ENCODE measurements at regions not wholly inside any gene's neighbourhood (a gene's known extent, or its start where the extent isn't known, plus 50 kb on each side); places are given as distances from the start of the nearest gene placed in this dataset.
"Not testable (repeated sequence)": the region's sequence is repeated elsewhere in the genome, so short reads cannot be mapped to it uniquely, and the experiment has no call there.

DNA sequence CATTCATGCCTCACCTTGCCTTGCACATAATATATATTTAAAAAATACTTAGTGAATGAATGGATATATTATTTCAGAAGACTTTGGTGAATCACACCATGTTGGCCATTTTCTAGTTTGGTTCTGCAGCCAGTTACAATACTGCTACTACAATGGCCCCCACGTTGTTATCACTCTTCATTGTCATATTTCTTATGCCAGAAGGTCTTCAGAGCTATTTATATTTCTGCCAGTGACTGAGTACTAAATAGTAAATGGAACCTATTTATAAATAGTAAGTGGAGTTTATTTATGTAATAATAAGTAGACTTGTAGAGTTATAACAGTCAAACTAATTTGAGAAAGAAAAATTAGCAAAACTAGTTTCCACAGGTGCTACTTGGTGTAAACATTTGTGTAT is 516.6 kb upstream of the SYT4 start:
- DNase-seq (ENCODE audit: low read depth in 2 of 3, low spot score in 1 of 3): no peak

DNA sequence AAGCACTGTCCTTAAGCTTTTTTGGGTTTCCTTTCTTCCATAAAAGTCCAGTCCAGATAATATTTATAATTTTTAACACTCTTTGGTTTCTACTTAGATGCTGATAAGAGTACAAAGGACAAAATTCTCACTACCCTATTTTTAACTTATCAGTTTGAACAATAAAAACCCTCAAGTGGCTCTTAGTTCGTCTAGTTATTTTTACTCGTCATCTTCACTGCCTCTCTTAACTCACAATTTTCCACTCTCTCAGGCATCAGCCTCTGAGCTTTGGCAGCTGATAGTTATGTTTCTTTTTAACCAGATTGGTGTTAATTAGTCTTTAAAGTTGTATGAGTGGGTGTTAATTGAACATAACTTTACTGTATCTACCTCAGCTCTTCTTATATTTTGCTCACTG is 517.1 kb upstream of the SYT4 start:
- DNase-seq (ENCODE audit: low read depth in 2 of 3, low spot score in 1 of 3): no peak

DNA sequence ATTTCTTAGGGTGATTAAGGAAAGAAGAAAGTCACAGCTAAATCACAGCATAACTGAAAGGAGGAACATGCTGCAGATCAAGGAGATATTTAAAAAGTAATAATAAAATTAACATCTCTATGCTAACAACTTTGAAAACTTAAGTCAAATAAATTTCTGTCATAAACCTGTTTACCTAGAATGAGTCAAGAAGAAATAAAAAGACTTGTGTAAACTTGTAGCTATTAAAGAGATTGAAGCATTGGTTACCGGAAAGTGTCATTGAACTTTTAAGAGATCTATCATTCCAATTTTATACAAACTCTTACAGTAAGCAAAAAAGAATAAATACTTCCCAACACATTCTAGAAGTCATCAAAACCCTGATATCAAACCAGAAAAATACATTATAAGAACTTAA is 520.1 kb upstream of the SYT4 start:
- no peak for DNase-seq (ENCODE audit: low read depth in 2 of 3, low spot score in 1 of 3)

DNA sequence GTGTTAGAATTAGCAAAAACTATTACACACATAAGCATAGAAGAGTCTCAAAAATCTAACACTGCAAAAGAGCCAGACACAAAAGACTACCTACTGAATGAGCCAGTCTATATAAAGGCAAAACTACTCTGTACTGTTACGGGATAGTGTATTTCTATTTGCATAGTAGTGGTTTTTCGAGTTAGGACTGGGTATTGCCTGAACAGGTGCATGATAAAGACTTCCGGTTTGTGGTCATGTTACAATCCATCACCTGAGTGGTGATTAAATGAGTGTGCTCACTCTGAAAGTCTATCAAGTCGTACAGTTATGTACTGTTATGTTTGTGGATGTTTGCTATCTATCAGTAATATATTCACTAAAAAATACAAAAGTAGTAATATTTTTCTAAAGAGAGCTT is 523.3 kb upstream of the SYT4 start:
- no peak for DNase-seq (ENCODE audit: low read depth in 2 of 3, low spot score in 1 of 3)

DNA sequence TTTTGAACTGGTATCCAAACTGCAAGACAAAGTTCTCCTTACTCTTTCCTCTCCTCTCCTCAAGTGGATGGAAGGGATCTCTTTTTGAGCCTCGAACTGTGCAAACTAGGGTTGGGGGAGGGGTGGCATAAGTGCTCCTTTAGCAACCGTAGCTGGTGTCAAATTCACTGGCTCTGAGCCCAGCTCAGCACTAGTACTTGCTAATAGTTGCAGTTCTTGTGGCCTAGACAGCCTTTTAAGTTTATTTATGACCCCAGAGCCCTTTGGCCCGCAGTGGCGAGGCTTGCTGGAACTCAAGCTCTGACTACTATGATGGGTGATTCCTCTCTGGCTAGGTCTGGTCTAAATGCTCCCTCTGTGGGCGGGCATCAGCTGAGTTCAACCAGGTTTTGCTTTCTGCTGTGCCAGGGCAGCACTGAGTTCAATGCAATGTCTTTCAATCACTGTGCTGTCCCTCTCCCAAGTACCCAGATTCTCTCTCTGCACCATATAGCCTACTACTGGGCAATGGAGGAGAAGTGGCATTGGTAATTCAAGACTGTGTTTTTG is 528.4 kb upstream of the SYT4 start:
- DNase-seq (ENCODE audit: low read depth in 2 of 3, low spot score in 1 of 3): no peak

DNA sequence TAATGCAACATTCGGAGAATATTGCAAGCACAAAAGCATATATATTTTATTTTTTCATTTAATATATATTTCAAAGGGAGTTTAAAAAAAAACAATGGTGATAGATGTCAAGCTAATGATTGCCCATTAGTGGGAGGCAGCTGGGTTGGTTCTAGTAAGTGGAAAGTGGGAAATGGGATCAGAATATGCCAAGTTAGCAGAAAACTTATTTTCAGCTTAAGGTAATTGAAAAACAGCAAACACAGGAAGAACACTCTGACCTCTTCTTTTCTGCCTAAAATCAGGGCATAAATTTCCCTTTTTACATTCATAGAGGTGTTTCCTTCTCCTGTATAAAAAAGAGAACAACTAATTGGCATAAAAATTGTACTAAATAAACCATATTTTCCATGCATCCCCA is 535.3 kb upstream of the SYT4 start:
- DNase-seq (ENCODE audit: low read depth in 2 of 3, low spot score in 1 of 3): no peak

DNA sequence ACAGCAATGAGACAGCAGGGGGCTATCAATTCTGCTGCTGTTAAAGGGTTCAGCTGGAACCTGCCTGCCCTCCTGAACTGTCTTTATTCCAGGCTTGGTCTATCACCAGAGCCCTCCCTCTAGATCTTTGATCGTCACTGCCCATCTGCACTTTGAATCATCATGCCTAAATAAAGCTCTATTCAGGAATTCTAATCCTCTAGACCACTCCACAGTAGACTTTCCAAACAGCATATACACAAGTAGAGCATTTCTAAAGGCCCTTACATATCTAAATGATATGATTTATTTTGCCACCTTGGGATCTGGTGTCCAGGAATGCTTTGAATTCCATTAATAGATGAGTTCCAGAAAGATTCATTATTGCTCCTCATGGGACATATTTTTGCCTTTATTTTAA is 542.1 kb upstream of the SYT4 start:
- no peak for DNase-seq (ENCODE audit: low read depth in 2 of 3, low spot score in 1 of 3)

DNA sequence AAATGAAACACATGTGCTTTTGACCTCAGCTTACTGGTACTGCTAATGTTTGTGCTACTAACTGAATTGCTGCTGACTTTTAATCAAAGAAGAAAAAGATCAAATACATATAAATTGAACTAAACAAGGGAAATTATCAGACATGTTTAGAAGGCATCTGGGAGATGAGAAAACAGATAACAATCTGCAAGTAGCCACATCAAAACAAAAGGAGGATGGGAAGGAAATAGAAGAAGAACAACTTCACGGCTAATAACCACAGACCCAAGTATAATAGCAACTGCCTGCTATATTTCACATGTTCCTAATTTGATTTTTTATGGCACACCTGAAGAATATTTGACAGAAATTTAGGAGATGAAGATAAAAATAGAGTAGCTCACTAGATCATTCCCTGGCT is 542.6 kb upstream of the SYT4 start:
- DNase-seq (ENCODE audit: low read depth in 2 of 3, low spot score in 1 of 3): no peak

DNA sequence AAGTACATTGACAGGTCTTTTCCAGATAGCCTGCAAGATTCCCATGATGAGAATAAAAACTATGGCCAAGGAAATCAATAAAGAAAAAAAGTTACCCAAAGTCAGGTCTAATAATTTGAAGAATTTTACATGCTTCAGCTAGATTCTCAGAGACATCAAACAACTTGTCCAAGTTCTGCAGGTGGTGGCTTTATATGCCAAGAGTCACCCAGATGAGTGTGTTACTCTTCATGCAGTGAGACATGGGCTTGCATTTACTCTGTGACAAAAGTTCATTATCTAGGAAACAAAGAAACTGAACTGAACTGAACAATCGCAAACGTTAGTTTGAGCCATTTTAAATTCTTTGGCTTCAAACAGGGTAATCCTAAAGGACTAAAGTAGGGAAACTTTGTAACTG is 548.5 kb upstream of the SYT4 start:
- no peak for DNase-seq (ENCODE audit: low read depth in 2 of 3, low spot score in 1 of 3)

DNA sequence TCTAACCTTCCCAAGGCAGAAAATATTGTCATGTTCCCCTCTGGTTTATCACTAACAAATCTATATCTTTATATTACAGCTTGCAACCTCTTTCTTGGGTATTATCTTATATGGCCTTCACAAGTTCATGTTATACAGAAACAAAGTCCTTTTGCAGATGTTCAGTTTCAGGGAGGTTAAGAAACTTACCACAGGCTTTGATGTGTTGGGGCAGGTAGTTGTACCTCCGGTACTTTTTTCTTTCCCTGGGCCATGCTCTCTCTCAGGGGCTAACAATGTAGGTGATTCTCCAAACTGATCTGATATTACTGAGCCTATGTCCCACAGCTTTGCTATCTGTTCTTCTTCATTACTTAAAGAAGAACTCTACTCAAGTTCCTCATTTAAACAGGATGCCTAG is 548.9 kb upstream of the SYT4 start:
- DNase-seq (ENCODE audit: low read depth in 2 of 3, low spot score in 1 of 3): no peak

DNA sequence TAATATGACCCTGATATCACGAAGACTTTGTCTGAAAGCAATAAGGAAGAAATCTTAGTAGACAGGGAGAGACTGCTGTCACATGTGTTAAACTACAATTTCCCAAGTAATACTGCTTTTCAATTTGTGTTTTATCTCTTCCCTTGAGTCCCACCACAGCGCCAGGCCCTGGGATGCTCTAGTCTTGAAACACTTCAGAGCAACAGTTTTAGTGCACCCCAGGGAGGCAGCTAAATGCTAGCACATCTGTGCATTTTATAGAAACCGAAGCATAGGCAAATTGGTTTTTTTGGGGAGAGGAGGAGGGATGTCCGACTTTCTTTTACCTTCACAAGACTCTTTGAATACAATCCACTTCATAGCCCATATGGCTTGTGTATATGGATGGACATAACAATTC is 550.0 kb upstream of the SYT4 start:
- no peak for DNase-seq (ENCODE audit: low read depth in 2 of 3, low spot score in 1 of 3)

DNA sequence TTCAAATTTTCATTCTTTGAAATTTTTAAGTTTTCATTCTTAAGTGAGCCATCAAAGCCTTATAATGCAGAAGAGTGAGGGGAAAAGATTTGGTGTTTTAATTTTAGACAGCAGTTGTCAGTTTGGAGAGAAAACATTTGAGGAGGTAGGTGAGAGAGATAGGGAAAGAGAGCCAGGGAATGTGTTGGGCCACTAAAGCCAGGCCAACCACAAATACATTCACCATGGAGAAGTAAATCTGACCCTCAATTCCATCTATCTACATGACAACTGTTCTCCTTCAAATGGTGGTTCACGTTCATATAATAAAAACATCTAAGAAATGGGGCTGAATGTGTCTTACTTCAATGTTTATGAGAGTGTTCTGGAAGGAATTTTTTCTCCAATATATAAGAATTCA is 553.0 kb upstream of the SYT4 start:
- DNase-seq (ENCODE audit: low read depth in 2 of 3, low spot score in 1 of 3): no peak

DNA sequence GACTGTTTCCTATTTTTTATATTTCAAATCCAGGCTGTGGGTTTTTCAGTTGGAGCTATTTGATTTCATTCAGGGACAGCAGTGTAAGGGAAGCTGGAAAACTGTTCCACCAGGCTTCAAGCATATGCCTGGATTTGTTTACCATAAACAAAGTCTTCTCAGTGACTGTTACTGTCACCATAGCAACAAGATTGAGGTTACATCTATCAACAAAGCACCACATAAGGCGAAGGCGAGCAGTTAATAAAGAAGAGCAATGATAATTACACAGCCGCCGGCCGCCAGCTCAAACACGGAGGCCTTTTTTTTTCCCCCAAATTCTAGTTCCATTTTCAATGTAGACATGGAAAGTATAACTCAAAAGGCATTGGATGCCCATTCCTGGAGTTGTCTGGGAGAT is 553.7 kb upstream of the SYT4 start:
- DNase-seq (ENCODE audit: low read depth in 2 of 3, low spot score in 1 of 3): no peak

DNA sequence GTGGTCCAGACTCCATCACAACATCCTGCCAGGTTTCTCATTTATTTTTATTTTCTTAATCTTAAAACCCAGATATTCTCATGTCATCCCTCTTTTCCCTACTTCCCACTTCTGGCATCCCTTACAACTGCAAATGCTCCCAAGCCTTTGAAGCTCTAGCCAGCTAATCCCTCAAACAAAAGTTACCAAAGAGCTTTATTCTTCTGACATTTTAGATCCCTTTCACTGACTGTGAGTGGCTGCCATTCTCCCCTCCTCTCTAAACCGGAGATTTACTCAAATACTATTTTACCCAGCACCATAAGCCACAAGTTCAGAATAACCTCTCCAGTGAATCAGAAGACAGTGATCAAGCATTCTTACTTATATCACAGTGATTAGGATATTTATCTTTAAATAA is 569.0 kb upstream of the SYT4 start:
- DNase-seq (ENCODE audit: low read depth in 2 of 3, low spot score in 1 of 3): no peak

DNA sequence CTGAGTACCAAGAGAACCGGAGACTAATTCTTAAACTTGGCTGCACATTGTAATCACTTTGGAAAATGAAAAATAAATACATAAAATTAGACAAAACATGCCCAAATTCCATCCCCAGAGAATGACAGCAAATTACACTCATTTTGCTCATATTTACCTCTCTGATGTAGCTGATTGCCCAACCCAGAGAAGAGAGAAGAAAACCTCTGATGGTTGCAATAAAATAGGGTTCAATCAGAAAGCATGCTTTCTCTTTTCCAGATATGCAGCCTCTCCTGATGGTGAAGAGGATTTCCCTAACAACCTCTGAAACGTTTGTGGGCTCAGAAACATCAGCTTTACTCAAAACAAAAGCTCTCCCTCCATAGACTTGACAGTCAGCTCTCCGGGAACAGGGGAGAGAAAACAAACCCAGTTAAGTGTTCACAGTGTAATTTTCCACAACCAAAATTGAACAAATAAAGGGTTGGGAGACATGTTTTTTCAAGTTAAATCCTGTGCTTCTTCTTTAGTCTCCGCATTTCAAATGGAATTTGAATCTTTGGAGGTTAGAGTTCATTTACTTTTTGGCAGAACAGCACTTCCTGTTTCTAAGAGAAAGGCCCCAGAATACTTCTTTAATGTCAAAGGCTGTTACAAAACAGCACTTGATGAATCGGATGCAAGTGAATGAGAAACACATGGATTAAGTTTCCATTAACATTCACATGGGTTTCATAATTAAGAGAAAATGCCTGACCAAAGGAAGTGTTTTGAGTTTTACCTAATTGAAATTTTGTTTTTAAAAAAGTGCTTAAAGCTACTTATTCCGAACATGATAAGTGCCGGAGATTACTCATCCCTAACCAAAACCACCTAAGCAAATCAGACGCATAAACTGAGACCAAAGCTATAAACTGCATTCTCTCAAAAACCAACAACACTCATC is 570.1 kb upstream of the SYT4 start:
- no peak for DNase-seq (ENCODE audit: low read depth in 2 of 3, low spot score in 1 of 3)

DNA sequence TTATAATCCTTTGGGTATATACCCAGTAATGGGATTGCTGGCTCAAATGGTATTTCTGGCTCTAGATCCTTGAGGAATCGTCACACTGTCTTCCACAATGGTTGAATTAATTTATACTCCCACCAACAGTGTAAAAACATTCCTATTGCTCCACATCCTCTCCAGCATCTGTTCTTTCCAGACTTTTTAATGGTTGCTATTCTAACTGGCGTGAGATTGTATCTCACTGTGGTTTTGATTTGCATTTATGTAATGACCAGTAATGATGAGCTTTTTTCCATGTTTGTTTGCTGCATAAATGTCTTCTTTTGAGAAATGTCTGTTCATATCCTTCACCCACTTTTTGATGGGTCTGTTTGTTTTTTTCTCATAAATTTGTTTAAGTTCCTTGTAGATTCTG is 572.5 kb upstream of the SYT4 start:
- DNase-seq (ENCODE audit: low read depth in 2 of 3, low spot score in 1 of 3): not testable (repeated sequence)

DNA sequence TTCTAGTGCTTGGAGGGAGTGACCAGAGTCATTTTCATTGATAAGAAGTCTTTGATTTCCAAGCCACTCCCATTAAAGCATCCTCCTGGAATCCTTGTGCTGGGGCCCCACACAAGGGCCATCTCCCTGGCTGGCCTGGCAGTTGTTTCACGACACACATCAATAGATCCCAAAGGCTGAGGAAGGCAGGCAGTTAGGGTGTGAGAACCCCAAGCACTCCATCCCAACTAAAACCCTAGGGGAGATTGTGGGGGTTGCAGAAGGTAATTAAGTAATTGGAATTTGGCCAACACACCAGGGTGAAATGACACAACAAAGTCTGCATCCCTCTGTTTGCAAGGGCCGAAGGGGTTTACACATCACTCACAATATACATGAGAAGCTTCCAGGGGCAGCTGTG is 578.1 kb upstream of the SYT4 start:
- no peak for DNase-seq (ENCODE audit: low read depth in 2 of 3, low spot score in 1 of 3)

DNA sequence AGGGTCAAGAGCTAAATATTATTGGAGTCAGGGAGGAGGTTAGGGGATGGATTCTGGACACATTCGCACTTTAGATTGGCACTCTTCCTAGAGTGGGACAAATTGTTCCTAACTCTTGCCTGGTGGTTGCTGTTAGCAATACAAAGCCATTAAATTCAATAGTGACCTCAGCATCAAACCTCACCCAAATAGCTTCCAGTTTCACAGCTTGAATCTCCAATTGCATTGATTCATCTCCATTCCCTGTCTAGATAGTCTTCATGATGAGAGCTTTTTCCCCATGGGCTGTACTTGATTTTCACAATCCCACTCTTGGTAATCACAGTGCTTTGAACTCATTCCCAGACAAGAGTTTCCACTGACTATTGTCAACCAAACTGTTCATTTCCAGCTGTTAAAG is 585.9 kb upstream of the SYT4 start:
- no peak for DNase-seq (ENCODE audit: low read depth in 2 of 3, low spot score in 1 of 3)

DNA sequence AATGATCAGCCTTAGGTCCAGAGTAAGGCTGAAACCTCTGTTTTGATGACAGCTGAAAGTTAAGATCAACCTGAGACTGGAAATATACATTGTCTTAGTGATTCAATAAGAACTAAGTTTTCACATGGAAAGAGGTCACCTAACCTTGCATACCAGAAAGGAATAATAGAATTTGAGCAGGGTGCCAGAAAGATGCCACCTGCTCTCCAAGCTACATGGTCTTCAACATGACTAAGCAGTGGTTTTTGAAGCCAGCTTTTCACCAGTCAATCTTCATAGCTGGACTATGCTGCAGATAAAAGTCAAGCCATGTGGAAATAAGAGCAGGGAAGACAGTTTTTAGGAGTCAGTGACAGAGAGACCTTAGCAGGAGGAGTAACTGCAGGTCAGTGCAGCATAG is 589.4 kb upstream of the SYT4 start:
- DNase-seq (ENCODE audit: low read depth in 2 of 3, low spot score in 1 of 3): no peak

DNA sequence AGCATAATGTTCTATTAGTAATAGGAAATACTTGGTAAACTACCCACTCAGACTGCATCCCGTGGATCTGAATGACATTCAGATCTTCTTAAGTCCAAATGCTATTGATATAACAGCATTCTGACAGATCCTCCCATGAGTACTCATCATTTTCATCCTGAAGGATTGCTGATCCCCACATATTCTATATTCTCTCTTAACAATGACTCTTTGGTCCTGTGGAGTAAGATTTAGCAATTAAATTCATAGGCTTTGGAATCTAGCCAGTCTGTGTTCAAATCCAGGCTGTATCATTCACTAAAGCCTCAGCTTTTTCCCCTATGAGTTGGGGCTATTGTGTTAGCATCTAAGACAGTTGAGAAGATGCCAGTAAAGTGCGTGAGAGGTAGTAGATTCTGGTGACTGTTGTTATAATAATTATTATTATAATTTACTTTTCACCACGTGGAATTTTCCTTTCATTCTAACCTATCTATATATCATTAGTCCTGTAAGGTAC is 591.3 kb upstream of the SYT4 start:
- no peak for DNase-seq (ENCODE audit: low read depth in 2 of 3, low spot score in 1 of 3)

DNA sequence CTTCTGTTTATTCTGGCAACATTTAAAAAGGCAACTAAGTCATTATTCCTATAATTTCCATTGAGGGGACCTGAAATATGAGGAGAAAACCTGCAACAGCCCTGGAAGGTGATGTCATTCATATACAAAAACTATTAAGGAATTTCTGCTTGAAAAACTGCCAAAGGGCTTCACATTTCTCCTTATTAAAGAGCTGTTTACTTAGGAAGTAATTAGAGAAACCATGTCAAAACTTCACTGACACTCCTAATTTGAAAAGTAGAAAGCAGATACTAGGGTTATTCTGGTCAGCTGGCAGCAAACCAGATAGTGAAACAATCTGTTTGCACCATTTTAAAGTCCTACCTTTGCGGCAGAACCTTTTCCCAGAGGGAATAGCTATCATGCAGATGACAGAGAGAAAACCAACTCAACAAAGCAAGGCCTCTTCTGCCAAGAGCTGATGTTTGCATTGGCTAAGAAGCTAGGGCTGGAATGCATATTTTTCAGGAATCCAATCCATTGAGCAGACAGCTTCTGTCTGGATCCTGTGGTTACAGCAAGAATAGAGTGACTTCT is 592.2 kb upstream of the SYT4 start:
- no peak for DNase-seq (ENCODE audit: low read depth in 2 of 3, low spot score in 1 of 3)

DNA sequence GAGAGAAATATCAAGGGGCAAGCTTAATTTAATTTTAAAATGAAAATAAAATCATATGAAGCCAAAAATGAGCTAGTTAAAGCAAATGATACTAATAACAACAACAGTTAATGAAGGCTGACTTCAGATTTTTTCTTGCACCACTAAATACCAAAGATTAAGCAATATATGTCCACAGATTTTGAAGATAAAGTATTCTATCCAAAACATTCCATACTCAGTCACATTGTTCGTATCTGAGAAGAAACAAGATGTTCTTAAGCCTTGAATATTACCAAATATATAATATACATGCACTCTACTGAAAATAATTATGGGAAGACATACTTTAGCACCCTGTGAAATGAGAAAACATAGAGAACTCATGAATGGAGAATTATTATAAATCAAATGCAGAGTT is 593.3 kb upstream of the SYT4 start:
- no peak for DNase-seq (ENCODE audit: low read depth in 2 of 3, low spot score in 1 of 3)

DNA sequence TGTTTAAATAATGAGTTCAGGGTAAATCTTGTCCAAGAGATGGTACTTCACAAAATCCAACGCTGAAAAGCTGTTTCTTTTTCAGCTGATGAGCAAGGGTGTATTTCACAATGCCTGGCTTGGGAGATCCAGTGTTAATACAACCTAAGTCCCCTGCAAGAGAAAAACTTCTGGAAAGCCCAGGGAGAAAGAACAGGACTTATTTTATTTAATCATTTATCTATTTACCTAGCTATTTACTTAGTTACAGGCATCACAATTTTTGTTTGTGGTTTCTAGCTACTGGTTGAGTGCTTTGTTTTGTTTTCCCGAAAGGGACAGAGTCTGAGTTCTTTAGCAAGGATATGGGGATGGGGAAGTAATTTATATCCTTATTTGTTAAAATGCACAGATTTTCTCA is 598.2 kb upstream of the SYT4 start:
- DNase-seq (ENCODE audit: low read depth in 2 of 3, low spot score in 1 of 3): no peak

Measured in stimulated activated CD4-positive, alpha-beta T cell treated with anti-CD3 and anti-CD28 coated beads, Interleukin-12 subunit alpha, Interleukin-12 subunit beta, amount 100 ng/mL, for 48 hours (primary cell).